H1 (cell line): ENCODE measurements at regions not wholly inside any gene's neighbourhood (a gene's known extent, or its start where the extent isn't known, plus 50 kb on each side); places are given as distances from the start of the nearest gene placed in this dataset.

Experiments
- CTCF ChIA-PET: fragments of 300-600 bp; sonication (Branson Sonifier 250); formaldehyde crosslinking; loops from one replicate; lab custom pipeline; 2021; ENCODE audit not compliant: partially characterized antibody; lab: Charles Lee
- POLR2A ChIA-PET: fragments of 300-600 bp; sonication (Branson Sonifier 250); formaldehyde crosslinking; loops from one replicate; lab custom pipeline; 2021; ENCODE audit warnings: inconsistent platforms; ENCODE audit not compliant: partially characterized antibody; lab: Charles Lee
- DNase-seq, 2 experiments: peaks; one replicate each; pipeline versions ENCODE4 v3.0.0 to v3.0.0-alpha.2; 2010 to 2022; ENCODE audit warnings: low spot score in 2 of 2, low read depth in 1 of 2, mixed read lengths in 1 of 2
- FAIRE-seq: peaks from 2 replicates; lab custom pipeline; 2011; peaks lifted over from hg19 to GRCh38; lab: Jason Lieb, UNC
- H2AFZ ChIP-seq: 2 replicates; pipeline ENCODE4 v1.8.1; 2012; ENCODE audit warnings: low read length, inconsistent platforms
- H2AK5ac ChIP-seq: 2 replicates; pipeline ENCODE4 v1.6.1; 2013; ENCODE audit warnings: low read depth, low read length
- H2BK120ac ChIP-seq: replicated peaks from 2 replicates; pipeline ENCODE3; 2013; ENCODE audit warnings: low read depth, low read length, inconsistent platforms
- H2BK12ac ChIP-seq: 2 replicates; pipeline ENCODE4 v1.6.1; 2013; ENCODE audit warnings: low read depth, low read length
- H2BK15ac ChIP-seq: 2 replicates; pipeline ENCODE4 v1.6.1; 2013; ENCODE audit warnings: low read length
- H2BK20ac ChIP-seq: 2 replicates; pipeline ENCODE4 v1.6.1; 2013; ENCODE audit warnings: low read length
- H2BK5ac ChIP-seq: 2 replicates; pipeline ENCODE4 v1.6.1; 2013; ENCODE audit warnings: low read depth, low read length
- H3K14ac ChIP-seq: 2 replicates; pipeline ENCODE4 v1.6.1; 2013; ENCODE audit warnings: inconsistent platforms; ENCODE audit not compliant: insufficient read length
- H3K18ac ChIP-seq: 2 replicates; pipeline ENCODE4 v1.6.1; 2013; ENCODE audit warnings: low read length; ENCODE audit errors: extremely low read depth
- H3K23ac ChIP-seq: 2 replicates; pipeline ENCODE4 v1.6.1; 2013; ENCODE audit warnings: inconsistent platforms; ENCODE audit not compliant: insufficient read length
- H3K23me2 ChIP-seq: 2 replicates; pipeline ENCODE4 v1.6.1; 2013; ENCODE audit warnings: low read depth, low read length
- H3K27ac ChIP-seq: 2 replicates; pipeline ENCODE4 v1.6.1; 2011; ENCODE audit warnings: low read depth, low read length, inconsistent platforms
- H3K27me3 ChIP-seq, 4 experiments: replicated peaks in 1 of 4; 1 replicate in 1 of 4; 2 replicates in 3 of 4; pipeline versions ENCODE4 v1.6.1 to v1.8.1; 2011 to 2013; ENCODE audit warnings: low read length in 3 of 4, mild to moderate bottlenecking in 3 of 4, inconsistent platforms in 2 of 4, mixed read lengths in 2 of 4, moderate library complexity in 1 of 4; ENCODE audit not compliant: control insufficient read depth in 3 of 4, insufficient read depth in 3 of 4; ENCODE audit errors: extremely low read depth in 1 of 4
- H3K36me3 ChIP-seq, 4 experiments: 2 replicates each; pipeline versions ENCODE4 v1.6.1 to v1.8.1; 2011 to 2013; ENCODE audit warnings: mild to moderate bottlenecking in 4 of 4, low read length in 3 of 4, moderate library complexity in 2 of 4, control low read depth in 1 of 4, inconsistent platforms in 1 of 4; ENCODE audit not compliant: insufficient read depth in 4 of 4, control insufficient read depth in 2 of 4
- H3K4ac ChIP-seq: replicated peaks from 2 replicates; pipeline ENCODE3; 2013; ENCODE audit warnings: low read length, low read depth, mixed read lengths, inconsistent platforms; ENCODE audit not compliant: insufficient read length
- H3K4me1 ChIP-seq, 4 experiments: replicated peaks in 1 of 4; 1 replicate in 1 of 4; 2 replicates in 3 of 4; pipeline versions ENCODE4 v1.6.1 to v1.8.1; 2011 to 2013; ENCODE audit warnings: low read length in 3 of 4, inconsistent platforms in 2 of 4, mixed read lengths in 1 of 4; ENCODE audit not compliant: insufficient read depth in 4 of 4, control insufficient read depth in 3 of 4
- H3K4me2 ChIP-seq, 2 experiments: 2 replicates each; pipeline versions ENCODE4 v1.6.1 to v1.8.1; 2011 to 2013; ENCODE audit warnings: low read depth in 2 of 2, low read length in 2 of 2, control low read depth in 1 of 2, inconsistent platforms in 1 of 2, mild to moderate bottlenecking in 1 of 2; ENCODE audit not compliant: insufficient read depth in 1 of 2
- H3K4me3 ChIP-seq, 4 experiments: fragments of 200-600, 300-600 bp in 1 of 4; sonication (generic), shearing (Covaris generic), sonication (Bioruptor Twin) in 1 of 4; 2 replicates each; pipeline versions ENCODE4 v1.5.1 to v1.8.1; 2011 to 2016; ENCODE audit warnings: low read length in 4 of 4, low read depth in 3 of 4, control low read depth in 2 of 4, inconsistent platforms in 2 of 4, mild to moderate bottlenecking in 2 of 4, mixed read lengths in 1 of 4, moderate library complexity in 1 of 4; ENCODE audit not compliant: insufficient read depth in 2 of 4; ENCODE audit errors: extremely low read depth in 1 of 4
- H3K56ac ChIP-seq: replicated peaks from 2 replicates; pipeline ENCODE3; 2013; ENCODE audit warnings: low read depth, mild to moderate bottlenecking, mixed read lengths, low read length, inconsistent platforms; ENCODE audit not compliant: insufficient read length
- H3K79me1 ChIP-seq: 2 replicates; pipeline ENCODE4 v1.6.1; 2013; ENCODE audit warnings: low read depth, low read length, control low read depth
- H3K79me2 ChIP-seq, 2 experiments: 2 replicates each; pipeline versions ENCODE4 v1.6.1 to v1.8.1; 2012 to 2013; ENCODE audit warnings: low read length in 2 of 2, mild to moderate bottlenecking in 2 of 2, inconsistent platforms in 1 of 2; ENCODE audit not compliant: insufficient read depth in 2 of 2, control insufficient read depth in 1 of 2
- H3K9ac ChIP-seq, 4 experiments: replicated peaks in 1 of 4; 1 replicate in 1 of 4; 2 replicates in 3 of 4; pipeline versions ENCODE4 v1.6.1 to v1.8.1; 2011 to 2013; ENCODE audit warnings: low read depth in 3 of 4, low read length in 3 of 4, control low read depth in 2 of 4, mild to moderate bottlenecking in 2 of 4, moderate library complexity in 2 of 4, inconsistent platforms in 1 of 4; ENCODE audit errors: extremely low read depth in 1 of 4
- H3K9me3 ChIP-seq, 2 experiments: 2 replicates each; pipeline versions ENCODE4 v1.6.1 to v1.8.1; 2012 to 2013; ENCODE audit warnings: mild to moderate bottlenecking in 2 of 2, moderate library complexity in 2 of 2, control low read depth in 1 of 2, inconsistent platforms in 1 of 2, low read depth in 1 of 2, low read length in 1 of 2, mixed read lengths in 1 of 2; ENCODE audit not compliant: insufficient read depth in 2 of 2
- H4K20me1 ChIP-seq, 2 experiments: replicated peaks in 1 of 2; 2 replicates each; pipeline versions ENCODE3 to v1.8.1; 2011 to 2013; ENCODE audit warnings: inconsistent platforms in 2 of 2, low read length in 2 of 2, mild to moderate bottlenecking in 1 of 2; ENCODE audit not compliant: insufficient read depth in 2 of 2, control insufficient read depth in 1 of 2
- H4K5ac ChIP-seq: 2 replicates; pipeline ENCODE4 v1.6.1; 2013; ENCODE audit warnings: low read length, low read depth, mixed read lengths, inconsistent platforms; ENCODE audit not compliant: insufficient read length
- H4K8ac ChIP-seq: 2 replicates; pipeline ENCODE4 v1.8.0; 2013; ENCODE audit warnings: mild to moderate bottlenecking, moderate library complexity, low read length, inconsistent platforms; ENCODE audit not compliant: insufficient read depth; ENCODE audit errors: extremely low read depth
- H4K91ac ChIP-seq: replicated peaks from 2 replicates; pipeline ENCODE3; 2013; ENCODE audit warnings: low read length, mixed read lengths, inconsistent platforms; ENCODE audit not compliant: insufficient read length
- WGBS, 2 experiments: shearing (Covaris generic) in 1 of 2; methylation state at CpG; one replicate each; pipeline versions ENCODE4 v1.1.6 to v1.1.7; 2013 to 2015; ENCODE audit warnings: low lambda C conversion rate in 2 of 2, mixed read lengths in 2 of 2, inconsistent platforms in 1 of 2, low coverage in 1 of 2, missing lambda C conversion rate in 1 of 2; ENCODE audit not compliant: insufficient replicate concordance in 2 of 2, insufficient coverage in 1 of 2, insufficient read length in 1 of 2; ENCODE audit errors: extremely low coverage in 1 of 2, missing lambda C conversion rate in 1 of 2; 5-methylcytosine and 5-hydroxymethylcytosine counted together

- H3K23ac ChIP-seq, result no peak overlapping the region
- H3K9me3 ChIP-seq, result peaks cover 7% of the 10 kb centered on the region in 2 experiments; a peak in 2 of 4 replicates
- no peak overlapping the region for H4K8ac ChIP-seq
- no peak overlapping the region for H3K14ac ChIP-seq
- no peaks in the 10 kb centered on the region; the same call in 1 of the 2 replicates for H3K79me1 ChIP-seq
- H4K20me1 ChIP-seq, result no peaks in the 10 kb centered on the region
- peaks cover 0 to 13% (median 2%) of the 10 kb centered on the region in 4 experiments; a peak in 2 of 8 replicates for H3K36me3 ChIP-seq
- H3K4me1 ChIP-seq, result peaks cover 3 to 6% (median 5%) of the 10 kb centered on the region in 4 experiments; a peak in 6 of 7 replicates
- 94% methylated on average over 1 of the region's 1 CpG; no CpG with 5 or more reads in 1 of the 2 experiments for WGBS, 2 experiments
- no peak overlapping the region for H2AFZ ChIP-seq
- H2AK5ac ChIP-seq, result no peak overlapping the region
- H3K18ac ChIP-seq, result no peak overlapping the region
- ChIA-PET POLR2A (no interaction called here), CTCF (no interaction called here)
- no peak overlapping the region for H2BK5ac ChIP-seq
- no peak overlapping the region for H3K56ac ChIP-seq
- H3K27me3 ChIP-seq, result no peaks in the 10 kb centered on the region
- no peak overlapping the region for H4K91ac ChIP-seq
- no peak overlapping the region for H3K27ac ChIP-seq
- no peak overlapping the region for H4K5ac ChIP-seq
- H3K4ac ChIP-seq, result no peak overlapping the region
- no peak overlapping the region for H2BK12ac ChIP-seq
- DNase-seq, result no peak
- no peak overlapping the region for H2BK15ac ChIP-seq
- no peaks in the 10 kb centered on the region for H3K23me2 ChIP-seq
- no peak overlapping the region for H3K4me3 ChIP-seq
- H2BK20ac ChIP-seq, result no peak overlapping the region
- H3K9ac ChIP-seq, result no peak overlapping the region
- FAIRE-seq, result no peak
- no peak overlapping the region for H3K4me2 ChIP-seq
- H3K79me2 ChIP-seq, result no peaks in the 10 kb centered on the region
- H2BK120ac ChIP-seq, result no peak overlapping the region
These were observed 213.7 kb downstream of the PRL start for GRCh38 chr6:22083119-22083518.
